ENCODE measurements at regions not wholly inside any gene's neighbourhood (a gene's known extent, or its start where the extent isn't known, plus 50 kb on each side); places are given as distances from the start of the nearest gene placed in this dataset.

- TF ChIP-seq CTCF (conservative IDR thresholded peaks at IDR 0.05; ENCODE audit: low read depth, low read length): no peak
- TF ChIP-seq EZH2phosphoT487 (IDR thresholded peaks at IDR 0.05; ENCODE audit: borderline replicate concordance, low read length): no peak
- no peak for TF ChIP-seq EZH2 (IDR thresholded peaks at IDR 0.05; ENCODE audit: low read length, unreplicated experiment)
Measured at GRCh38 chr18:40037356-40037755, 1917.7 kb upstream of the PIK3C3 start.
